GM18511 (cell line): ENCODE measurements at regions not wholly inside any gene's neighbourhood (a gene's known extent, or its start where the extent isn't known, plus 50 kb on each side); places are given as distances from the start of the nearest gene placed in this dataset.

Experiments
- ATAC-seq: cut with Tn5 transposase; IDR thresholded peaks from one replicate; pipeline ENCODE4 v1.9.1; 2021; ENCODE audit warnings: mild to moderate bottlenecking, moderate library complexity; ENCODE audit not compliant: unreplicated experiment

GRCh38 chr17:72486806-72487205 is 366.0 kb downstream of the SOX9 start:
- no peak for ATAC-seq

GRCh38 chr17:72487731-72488494 is 367.1 kb downstream of the SOX9 start:
- no peak for ATAC-seq

GRCh38 chr17:72488555-72489271 is 367.9 kb downstream of the SOX9 start:
- ATAC-seq = no peak

- ATAC-seq = no peak
Measured at GRCh38 chr17:72489272-72489641, 368.4 kb downstream of the SOX9 start.

GRCh38 chr17:72491102-72491501 is 370.3 kb downstream of the SOX9 start:
- ATAC-seq = no peak

GRCh38 chr17:72492494-72492893 is 371.7 kb downstream of the SOX9 start:
- no peak for ATAC-seq

- ATAC-seq = no peak
Measured at GRCh38 chr17:72492941-72493340, 372.1 kb downstream of the SOX9 start.

GRCh38 chr17:72494566-72494965 is 373.7 kb downstream of the SOX9 start:
- no peak for ATAC-seq

GRCh38 chr17:72496461-72496860 is 375.6 kb downstream of the SOX9 start:
- no peak for ATAC-seq

- no peak for ATAC-seq
Measured at GRCh38 chr17:72497915-72498314, 377.1 kb downstream of the SOX9 start.

GRCh38 chr17:72498364-72499210 is 377.8 kb downstream of the SOX9 start:
- ATAC-seq = peak; percentile 76

GRCh38 chr17:72501404-72502370 is 380.9 kb downstream of the SOX9 start:
- ATAC-seq = no peak

GRCh38 chr17:72502371-72503341 is 381.8 kb downstream of the SOX9 start:
- ATAC-seq = no peak

GRCh38 chr17:72503556-72503955 is 382.7 kb downstream of the SOX9 start:
- ATAC-seq = no peak

GRCh38 chr17:72504783-72505182 is 384.0 kb downstream of the SOX9 start:
- ATAC-seq = no peak

GRCh38 chr17:72506773-72507172 is 386.0 kb downstream of the SOX9 start:
- ATAC-seq = no peak

- ATAC-seq = no peak
Measured at GRCh38 chr17:72507370-72507769, 386.6 kb downstream of the SOX9 start.

- ATAC-seq = peak; percentile 89
Measured at GRCh38 chr17:72510351-72511016, 389.7 kb downstream of the SOX9 start.

GRCh38 chr17:72511242-72511641 is 390.4 kb downstream of the SOX9 start:
- ATAC-seq = no peak
